Mesenteric fat pad (tissue), 1 donor: ENCODE measurements at regions not wholly inside any gene's neighbourhood (a gene's known extent, or its start where the extent isn't known, plus 50 kb on each side); places are given as distances from the start of the nearest gene placed in this dataset.
"Not testable (repeated sequence)": the region's sequence is repeated elsewhere in the genome, so short reads cannot be mapped to it uniquely, and the experiment has no call there.

Source experiments
- DNase-seq: peaks from one replicate; pipeline ENCODE4 v3.0.0-alpha.2; 2020; ENCODE audit warnings: low spot score
- donor health status: DM: yes; HTN: yes; CAD: no.

DNA sequence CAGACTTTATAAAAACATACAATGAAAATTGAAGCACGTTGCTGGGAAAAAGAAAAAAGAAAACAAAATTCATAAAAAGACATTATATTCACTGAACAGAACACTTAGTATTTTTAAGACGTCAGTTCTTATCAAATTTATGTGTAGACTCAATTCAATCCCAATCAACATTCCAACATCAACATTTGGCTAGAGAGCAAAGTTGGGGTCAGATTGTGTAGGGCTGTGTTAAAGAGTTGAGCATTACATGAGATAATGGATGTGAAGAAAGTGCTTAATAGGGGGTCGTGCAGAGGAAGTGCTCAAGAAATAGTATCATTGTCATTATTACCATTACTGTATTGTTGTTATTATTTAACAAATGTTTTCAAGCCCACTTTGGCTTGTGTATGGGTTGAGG lies 154.1 kb upstream of the TNP1 start:
- no peak for DNase-seq

DNA sequence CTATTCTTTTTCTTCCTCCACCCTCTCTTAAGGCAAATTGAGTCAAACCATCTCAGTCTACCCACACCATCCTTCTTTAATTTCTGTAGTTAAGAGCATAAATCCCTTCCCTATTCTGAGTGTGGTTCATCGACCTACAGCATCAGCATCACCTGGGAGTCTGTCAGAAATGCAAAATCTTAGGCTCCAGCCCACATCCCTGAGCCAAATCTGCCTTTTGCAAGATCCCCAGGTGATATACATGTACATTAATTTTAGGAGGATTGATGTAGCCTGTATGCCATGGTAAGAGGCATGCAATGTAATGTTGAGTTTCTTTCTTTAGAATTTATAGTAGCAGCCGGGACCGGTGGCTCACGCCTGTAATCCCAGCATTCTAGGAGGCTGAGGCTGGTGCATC lies 151.7 kb upstream of the TNP1 start:
- DNase-seq: no peak

DNA sequence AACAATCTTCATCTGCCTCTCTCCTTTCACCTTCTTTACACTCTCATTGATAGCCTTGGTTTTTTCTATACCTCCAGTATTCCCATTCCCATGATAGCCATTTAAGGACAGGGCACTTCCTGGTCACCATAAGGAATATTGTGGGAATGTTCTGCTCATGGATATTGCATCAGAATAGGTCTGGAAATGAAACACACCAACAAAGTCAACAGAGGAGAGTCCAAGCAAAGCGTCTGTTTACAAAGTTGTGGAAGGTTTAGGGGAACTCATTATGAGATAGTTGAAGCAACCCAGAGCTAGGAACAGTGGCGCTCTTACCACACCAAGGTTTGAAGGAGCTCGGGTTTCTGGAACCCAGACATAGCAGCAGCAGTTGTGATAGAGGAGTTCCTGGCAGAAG lies 150.3 kb upstream of the TNP1 start:
- DNase-seq: no peak

DNA sequence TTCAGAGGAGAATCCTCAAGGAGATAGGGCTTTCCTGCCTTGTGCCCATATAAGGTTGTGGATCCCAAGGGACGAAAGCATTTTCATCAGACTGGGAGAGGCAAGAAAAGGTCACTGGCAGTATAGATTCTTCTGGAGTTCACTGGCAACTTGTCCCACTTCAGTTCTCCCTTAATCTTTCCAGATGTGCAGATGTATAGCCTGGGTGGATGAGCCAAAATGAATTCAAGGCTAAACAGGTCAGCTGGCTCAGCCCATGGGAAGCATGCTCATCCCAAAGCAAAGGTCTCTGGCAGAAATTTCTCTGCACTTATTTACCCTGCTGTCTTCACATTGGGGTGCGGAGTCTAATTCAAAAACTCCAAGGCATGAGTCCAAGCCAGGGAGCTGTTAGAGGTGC lies 148.9 kb upstream of the TNP1 start:
- no peak for DNase-seq

DNA sequence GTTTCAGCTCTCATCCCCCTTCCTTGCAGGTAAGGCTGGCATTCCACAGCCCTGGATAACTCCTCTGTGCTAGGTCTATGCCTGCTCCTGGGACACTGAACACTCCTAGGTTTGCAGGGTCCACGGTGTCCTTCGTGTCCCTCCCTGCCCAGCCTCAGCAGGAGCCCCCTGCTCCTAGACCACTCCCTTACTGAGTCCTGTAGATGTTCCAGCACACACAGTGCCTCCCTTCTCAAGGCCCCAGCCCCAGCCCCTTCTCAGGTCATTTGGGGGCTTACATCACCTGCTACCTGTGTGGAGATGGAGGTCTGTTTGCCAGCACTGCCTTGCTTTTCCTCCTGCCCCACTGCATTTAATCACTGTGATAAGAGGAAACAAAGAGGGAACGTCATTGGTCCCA lies 146.4 kb upstream of the TNP1 start:
- no peak for DNase-seq

DNA sequence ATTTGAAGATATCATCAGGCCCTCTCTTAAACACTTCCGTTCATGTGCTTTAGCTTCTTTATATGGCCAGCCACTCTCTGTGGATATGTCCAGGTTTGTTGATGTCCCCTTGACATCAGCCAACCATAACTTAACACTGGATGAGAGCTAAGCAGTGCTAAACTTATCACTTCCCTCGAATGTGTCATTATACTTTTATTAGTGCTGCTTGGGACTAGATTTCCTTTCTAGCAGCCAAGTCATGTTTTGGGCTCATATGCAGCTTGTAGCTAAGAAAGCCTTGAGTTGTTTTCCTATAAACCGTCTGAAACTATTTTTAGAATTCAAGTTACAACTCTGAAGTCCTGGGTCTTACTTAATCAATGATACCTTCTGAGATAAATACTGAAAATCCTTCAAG lies 144.8 kb upstream of the TNP1 start:
- DNase-seq: no peak

DNA sequence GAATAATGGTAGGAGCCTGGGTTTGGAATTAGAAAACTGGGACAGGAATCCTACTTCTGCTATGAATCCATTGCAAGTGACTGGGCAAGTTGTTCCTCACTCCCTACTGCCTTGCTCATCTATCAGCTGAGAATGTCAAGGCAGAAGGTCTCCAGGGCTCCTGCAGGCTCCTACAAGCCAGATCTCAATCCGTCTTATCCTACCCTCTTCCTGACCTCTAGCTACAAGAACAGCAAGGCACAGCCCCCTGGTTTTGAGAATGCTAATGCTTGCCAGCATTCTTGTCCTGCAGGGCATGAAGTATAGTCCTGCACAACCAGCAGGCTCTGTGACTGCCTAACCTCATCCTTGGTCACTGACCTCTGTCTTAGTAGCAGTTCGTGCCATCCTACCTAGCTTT lies 141.9 kb upstream of the TNP1 start:
- no peak for DNase-seq

DNA sequence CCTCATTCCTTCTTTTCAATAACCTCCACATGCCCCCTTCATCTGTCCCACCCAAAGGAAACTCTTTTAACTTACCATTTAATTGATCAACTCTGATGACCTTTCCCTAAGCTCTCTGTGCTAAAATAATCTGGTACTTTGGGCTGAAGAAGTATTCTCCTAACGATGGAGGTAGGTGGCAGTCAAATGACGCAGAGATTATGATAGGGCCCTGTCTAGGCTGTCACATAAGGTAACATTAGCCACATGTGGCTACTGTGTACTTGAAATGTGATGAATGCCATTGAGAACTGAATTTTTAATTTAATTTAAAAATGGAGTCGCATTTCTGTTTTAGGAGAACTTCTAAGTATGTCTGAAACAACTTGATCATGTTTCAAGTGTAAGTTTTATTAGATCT lies 140.5 kb upstream of the TNP1 start:
- no peak for DNase-seq

DNA sequence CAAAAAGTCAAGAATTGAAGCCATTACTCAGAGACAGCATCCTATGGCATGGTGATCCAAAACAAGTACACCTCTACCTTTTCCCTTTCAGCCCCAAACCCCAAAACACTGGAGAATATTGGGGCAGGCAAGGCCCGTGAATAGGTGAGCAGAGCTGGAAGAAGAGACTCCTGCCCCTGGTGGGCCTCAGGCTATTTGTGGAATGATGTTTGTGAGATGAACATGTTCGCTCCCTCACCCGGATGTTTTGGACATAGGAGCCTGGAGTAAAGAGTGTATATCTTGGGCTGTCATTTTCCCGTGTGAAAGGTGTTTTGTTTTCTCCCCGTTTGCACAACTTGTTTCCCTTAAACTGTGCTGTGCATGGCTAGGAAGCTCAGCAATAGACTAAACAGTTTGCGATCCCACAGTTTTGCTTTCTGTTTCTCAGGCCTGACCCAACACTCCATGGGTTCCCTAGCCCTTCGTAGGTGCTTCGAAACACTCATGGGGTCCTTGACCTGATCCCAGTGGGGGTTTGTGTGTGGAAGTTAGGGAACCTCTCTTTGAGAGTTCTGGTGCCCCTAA lies 136.5 kb upstream of the TNP1 start:
- no peak for DNase-seq

DNA sequence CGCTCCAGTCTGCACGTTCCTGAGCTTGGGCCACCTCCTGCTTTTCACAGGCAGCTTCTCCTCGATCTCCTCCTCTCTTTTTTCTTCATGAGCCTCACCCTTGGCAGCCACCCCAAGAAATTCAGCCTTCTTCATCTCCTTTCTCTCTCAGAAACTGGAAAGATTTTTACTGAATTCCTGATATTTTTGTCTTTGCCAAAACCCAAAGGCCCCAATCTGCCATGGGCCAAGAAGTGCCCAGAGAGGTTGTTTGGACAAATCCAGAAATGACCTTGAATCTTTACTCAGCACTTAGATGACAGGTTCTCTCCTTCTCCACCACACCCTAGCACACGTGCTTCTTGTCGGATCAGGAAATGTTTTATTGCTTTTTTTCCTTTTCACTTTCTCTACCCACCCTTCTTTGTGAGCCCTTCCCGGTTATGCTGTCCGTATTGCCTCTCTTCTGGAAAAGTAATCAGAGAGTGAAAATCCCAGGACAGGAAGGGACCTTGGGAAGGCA lies 134.5 kb upstream of the TNP1 start:
- DNase-seq: no peak

DNA sequence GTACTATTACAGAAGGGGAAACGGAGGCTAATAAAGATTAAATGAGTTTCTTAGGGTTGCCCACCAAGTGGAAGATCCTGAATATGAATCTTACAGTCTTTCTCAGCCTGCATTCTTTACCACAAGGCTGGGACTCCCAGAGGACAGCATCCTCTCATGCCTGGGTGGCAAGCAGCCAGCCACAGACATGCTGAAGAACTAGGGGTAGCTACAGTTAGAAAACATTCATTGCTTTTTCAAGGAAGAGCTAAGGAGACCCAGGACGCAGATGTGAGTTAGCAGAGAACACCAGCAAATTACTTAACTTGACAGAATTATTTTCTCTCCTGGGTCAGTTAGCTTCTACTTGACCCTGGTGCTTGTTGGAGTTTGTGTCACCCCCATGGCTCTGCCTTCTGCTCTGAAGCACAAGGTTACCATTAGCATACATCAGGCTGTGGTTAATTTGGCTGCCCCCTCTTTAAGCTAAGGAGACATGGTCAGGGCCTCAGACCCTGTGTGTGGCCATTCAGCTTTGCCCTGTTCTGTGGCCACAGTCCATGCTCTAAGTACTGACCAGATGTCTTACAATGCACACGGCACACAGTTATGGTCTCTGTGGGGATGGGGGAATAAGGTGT lies 132.3 kb upstream of the TNP1 start:
- no peak for DNase-seq

DNA sequence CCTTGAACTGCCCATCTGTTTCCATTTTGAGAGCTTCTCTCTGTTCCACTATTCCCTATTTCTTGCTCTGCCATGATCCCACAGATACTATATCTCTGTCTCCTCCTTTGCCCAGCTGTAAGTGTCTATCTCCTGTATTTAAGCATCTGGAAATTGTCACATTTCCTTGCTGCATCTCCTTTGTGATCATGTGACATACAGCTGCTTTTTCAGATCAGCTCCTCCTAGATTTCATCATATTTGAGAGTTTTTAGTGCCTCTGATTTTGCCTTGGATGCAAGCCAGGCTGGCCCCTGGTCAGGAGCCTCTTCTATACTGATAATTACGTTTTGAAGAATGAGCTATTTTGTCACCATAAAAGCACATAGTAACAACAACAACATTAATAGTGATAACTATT lies 131.7 kb upstream of the TNP1 start:
- DNase-seq: no peak

DNA sequence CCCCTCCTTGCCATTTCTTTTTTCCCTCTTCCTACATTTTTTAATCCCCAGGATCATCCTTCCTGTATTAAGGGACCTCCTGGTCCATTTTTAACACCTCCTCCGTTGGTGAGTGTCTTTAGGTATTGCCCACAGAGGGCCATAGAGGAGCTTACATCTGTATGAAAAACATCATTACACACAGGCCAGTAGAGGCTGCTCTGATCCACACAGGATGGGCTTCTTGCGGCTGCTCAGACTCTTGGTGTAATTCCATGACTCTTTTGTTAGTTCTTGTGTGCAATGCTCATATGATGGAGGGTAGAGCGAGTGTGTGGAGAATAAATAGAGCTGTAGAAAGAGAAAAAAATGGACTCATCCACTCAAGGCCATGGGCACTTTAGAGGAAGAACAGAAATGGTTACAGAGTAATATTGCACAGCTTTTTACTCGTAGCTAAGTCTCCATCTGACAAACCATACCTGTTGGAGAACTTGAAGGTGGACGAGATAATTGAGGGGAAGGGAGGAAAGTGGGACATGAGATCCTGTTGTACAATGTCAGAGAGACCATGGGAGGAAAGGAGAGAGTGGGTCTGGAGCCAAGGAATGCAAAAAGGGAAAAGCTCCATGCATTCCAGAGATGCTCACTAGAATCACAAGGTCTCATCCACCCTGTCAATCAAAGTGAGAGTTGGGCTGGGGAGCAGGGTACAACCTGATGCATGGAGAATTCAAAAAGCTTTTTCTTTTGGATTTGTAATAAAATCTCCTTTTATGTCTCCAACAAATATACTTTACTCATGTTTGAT lies 129.7 kb upstream of the TNP1 start:
- no peak for DNase-seq

DNA sequence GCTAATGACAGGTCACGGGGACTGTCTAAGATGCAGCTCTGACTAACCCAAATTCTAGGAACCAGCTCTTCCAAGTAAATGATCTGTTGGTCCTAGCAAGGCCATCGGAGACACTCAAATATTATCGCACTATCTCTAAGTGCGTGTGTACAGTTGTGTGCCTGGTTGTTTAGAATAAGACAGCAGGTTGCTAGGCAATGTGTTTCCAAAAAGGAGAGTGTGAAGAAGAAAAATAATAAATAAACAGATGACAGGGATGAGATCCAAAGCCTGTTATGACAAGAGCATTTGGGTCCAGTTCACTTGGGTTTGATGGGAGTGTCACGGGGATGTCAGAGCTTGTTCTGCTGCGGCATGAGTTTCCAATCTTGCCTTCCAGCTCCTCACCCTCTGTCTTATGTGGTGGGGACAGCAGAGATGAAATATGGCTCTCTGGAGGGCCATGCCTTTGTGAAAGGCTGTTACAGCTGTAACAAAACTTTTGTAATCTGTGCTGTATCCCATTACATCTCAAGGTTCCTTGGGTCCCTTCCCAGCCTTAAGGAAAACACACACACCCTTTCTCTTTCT lies 127.5 kb upstream of the TNP1 start:
- DNase-seq: no peak

DNA sequence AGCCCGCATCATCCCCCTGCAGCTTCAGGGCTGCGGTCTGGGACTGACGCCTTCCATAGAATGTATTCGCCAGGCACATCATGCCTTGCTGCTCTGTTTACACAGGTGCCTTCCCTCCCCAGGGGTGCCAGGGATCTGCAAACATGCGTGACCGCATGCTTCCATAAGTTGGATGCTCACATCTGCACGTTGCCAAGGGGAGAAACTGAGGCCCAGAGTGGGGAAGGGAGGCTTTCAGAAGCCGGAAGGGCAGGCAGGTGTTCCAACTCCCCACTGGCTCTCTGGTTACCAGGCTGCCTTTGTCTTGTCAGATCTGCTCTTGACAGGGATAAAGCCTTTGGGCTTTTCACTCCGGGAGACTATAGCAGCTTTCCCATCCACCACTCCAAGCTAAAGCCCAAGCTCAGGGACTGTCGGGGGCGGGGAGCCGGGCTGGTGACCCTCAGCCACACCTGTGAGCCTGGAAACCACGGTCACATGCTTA lies 125.8 kb upstream of the TNP1 start:
- DNase-seq: no peak

DNA sequence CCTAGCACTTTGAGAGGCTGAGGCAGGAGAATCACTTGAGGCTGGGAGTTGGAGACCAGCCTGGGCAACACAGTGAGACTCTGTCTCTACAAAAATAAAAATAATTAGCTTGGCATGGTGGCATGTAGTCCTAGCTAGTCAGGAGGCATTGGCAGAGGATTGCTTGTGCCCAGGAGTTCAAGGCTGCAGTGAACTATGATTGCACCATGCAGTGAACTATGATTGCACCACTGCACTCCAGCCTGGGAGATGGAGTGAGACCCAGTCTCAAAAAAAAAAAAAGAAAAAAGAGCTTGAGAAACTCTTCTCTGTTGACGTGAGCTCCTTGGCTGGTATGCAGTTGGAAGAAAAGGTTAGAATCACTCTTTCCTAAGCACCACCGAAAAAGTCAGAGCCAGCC lies 125.1 kb upstream of the TNP1 start:
- no peak for DNase-seq

DNA sequence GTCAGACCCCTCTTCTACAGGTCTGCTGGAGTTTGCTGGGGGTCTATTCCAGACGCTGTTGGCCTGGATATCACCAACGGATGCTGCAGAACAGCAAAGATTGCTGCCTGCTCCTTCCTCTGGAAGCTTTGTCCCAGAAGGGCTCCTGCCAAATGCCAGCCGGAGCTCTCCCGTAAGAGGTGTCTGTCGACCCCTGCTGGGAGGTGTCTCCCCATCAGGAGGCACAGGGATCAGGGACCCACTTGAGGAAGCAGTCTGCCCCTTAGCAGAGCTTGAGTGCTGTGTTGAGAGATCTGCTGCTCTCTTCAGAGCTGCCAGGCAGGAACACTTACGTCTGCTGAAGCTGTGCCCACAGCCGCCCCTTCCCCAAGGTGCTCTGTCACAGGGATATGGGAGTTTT lies 122.1 kb upstream of the TNP1 start:
- DNase-seq: not testable (repeated sequence)

DNA sequence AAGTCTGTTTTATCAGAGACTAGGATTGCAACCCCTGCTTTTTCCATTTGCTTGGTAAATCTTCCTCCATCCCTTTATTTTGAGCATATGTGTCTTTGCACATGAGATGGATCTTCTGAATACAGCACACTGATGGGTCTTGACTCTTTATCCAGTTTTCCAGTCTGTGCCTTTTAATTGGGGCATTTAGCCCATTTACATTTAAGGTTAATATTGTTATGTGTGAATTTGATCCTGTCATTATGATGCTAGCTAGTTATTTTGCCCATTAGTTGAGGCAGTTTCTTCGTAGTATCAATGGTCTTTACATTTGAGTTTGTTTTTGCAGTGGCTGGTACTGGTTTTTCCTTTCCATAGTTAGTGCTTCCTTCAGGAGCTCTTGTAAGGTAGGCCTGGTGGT lies 120.6 kb upstream of the TNP1 start:
- DNase-seq: not testable (repeated sequence)

DNA sequence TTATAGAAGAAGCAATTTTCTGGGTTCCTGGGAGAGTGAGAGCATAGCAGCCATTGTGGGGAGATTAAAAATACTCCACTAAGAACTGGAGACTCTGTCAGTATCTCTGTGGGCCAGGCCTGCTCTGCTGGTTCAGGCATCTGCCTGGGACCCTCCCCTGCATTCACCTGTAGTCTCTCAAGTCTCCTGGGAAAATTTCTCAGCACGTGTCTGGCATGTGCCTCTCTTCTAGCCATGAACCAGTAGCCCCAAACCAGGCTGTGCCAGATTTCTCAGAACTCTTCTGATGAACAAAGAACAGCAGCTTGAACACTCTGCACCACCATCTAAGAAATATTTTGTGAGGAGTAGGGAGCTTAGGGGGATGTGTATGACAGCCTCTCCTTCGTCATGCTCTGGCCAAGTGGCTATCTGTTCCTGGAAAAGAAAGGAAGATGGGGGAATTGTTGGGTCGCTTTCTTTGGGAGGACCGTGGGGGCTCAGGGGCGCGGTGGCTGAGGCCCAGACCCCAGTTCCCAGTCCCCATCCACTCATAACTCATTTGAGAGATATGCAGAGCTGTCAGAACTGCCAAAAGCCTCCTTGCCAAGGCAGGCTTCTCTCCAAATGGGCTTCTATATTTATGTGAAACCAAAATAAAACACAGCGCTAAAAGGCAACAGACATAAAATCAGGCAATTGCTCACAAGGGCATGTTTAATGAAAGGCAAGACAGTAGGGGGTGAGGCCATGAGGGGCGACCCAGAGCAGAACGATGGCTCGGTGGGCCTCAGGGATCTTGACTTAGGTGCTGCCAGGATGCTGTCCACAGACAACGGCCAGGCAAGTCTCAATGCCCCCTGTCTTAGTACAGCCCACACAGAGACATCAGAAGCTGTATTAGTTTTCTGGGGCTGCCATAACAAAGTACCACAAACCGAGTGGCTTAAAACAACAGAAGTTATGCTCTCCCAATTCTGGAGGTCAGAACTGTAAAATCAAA lies 114.7 kb upstream of the TNP1 start:
- DNase-seq: no peak

DNA sequence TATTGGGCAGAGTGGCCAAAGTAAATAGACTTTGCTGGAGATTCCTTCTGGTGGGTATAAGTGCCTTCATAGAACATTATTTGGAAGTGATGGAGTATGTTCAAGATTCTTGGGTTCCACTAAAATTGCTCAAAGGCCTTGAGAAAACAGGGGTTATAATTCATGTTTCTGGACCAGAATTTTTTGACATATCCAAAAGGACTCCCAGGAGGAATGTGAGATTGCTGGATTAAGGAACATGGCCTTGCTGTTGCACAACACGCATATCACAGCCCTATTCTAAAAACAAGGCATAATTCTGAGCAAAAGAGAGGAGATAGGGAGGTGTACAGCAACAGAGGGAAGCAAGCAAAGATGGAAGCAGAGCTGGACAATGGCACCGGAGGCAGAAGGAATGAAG lies 111.7 kb upstream of the TNP1 start:
- DNase-seq: no peak

DNA sequence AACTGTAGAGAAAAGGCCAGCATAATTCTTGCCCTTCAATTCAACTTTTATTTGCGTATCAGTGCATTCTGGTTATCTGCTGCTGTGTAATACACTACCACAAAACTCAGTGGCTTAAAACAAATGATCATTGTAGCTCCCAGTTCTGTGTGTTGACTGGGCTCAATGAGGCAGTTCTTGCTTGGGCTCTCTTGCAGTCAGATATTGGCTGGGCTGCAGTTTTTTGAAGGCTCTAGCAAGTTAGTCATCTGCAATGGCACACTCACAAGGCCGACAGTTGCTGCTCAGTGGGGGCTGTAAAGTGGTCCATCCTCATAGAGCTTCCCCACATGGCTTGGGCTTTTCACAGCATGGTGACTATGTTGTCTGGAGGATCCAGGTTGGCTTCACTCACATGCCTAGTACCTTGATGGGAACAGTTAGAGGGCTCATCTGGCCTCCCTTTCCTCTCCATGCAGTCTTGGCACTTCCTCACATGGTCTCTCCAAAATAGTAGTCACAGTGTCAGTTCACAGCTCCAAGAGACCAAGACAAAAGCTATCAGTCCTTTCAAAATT lies 110.6 kb upstream of the TNP1 start:
- DNase-seq: no peak
